ENCODE measurements at regions not wholly inside any gene's neighbourhood (a gene's known extent, or its start where the extent isn't known, plus 50 kb on each side); places are given as distances from the start of the nearest gene placed in this dataset.

DNA sequence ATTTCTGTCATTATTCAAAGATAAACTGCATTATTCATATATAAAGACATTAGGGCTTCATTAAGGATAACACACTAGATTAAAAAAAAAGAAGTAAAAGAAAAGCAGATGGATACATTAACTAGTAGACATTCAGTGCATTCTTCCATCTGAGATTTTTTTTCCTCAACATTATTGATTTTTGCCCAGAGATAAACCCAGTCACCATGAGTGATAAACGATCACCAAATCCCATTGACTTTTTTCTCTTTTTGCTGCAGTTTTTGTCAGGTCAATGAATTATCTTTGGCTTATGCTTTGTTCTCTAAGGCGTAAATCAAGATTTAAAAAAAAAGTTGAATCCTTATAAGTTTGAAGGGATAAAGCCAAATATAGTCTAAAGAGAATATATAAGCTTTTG is 925.0 kb downstream of the GBE1 start:
- TF ChIP-seq POLR2A (IDR thresholded peaks at IDR 0.05): no peak
- TF ChIP-seq, protein P1, sequence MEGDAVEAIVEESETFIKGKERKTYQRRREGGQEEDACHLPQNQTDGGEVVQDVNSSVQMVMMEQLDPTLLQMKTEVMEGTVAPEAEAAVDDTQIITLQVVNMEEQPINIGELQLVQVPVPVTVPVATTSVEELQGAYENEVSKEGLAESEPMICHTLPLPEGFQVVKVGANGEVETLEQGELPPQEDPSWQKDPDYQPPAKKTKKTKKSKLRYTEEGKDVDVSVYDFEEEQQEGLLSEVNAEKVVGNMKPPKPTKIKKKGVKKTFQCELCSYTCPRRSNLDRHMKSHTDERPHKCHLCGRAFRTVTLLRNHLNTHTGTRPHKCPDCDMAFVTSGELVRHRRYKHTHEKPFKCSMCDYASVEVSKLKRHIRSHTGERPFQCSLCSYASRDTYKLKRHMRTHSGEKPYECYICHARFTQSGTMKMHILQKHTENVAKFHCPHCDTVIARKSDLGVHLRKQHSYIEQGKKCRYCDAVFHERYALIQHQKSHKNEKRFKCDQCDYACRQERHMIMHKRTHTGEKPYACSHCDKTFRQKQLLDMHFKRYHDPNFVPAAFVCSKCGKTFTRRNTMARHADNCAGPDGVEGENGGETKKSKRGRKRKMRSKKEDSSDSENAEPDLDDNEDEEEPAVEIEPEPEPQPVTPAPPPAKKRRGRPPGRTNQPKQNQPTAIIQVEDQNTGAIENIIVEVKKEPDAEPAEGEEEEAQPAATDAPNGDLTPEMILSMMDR (IDR thresholded peaks at IDR 0.05): no peak

Data from Peyer's patch (tissue), 4 donors.